HG02885 (cell line): ENCODE measurements at regions not wholly inside any gene's neighbourhood (a gene's known extent, or its start where the extent isn't known, plus 50 kb on each side); places are given as distances from the start of the nearest gene placed in this dataset.

ENCODE experiments used
- ATAC-seq: cut with Tn5 transposase; IDR thresholded peaks from one replicate; pipeline ENCODE4 v1.9.1; 2021; ENCODE audit warnings: mild to moderate bottlenecking; ENCODE audit not compliant: unreplicated experiment, poor library complexity

GRCh38 chr12:34289431-34290380 lies 267.4 kb downstream of the ALG10 start:
- ATAC-seq: no peak

GRCh38 chr12:34290381-34290995 lies 268.2 kb downstream of the ALG10 start:
- ATAC-seq: no peak

GRCh38 chr12:34291001-34291400 lies 268.7 kb downstream of the ALG10 start:
- ATAC-seq: no peak

GRCh38 chr12:34291426-34291901 lies 269.2 kb downstream of the ALG10 start:
- ATAC-seq: no peak

GRCh38 chr12:34292736-34293625 lies 270.7 kb downstream of the ALG10 start:
- no peak for ATAC-seq

GRCh38 chr12:34294137-34294536 lies 271.8 kb downstream of the ALG10 start:
- ATAC-seq: no peak

GRCh38 chr12:34294671-34295365 lies 272.5 kb downstream of the ALG10 start:
- ATAC-seq: no peak

GRCh38 chr12:34295366-34296142 lies 273.3 kb downstream of the ALG10 start:
- ATAC-seq: no peak

GRCh38 chr12:34296143-34297041 lies 274.1 kb downstream of the ALG10 start:
- no peak for ATAC-seq

- no peak for ATAC-seq
These were observed 275.0 kb downstream of the ALG10 start for GRCh38 chr12:34297126-34297789.

- no peak for ATAC-seq
These were observed 275.5 kb downstream of the ALG10 start for GRCh38 chr12:34297790-34298164.

GRCh38 chr12:34298176-34298970 lies 276.1 kb downstream of the ALG10 start:
- ATAC-seq: no peak

GRCh38 chr12:34298971-34299801 lies 276.9 kb downstream of the ALG10 start:
- no peak for ATAC-seq

- ATAC-seq: no peak
These were observed 277.5 kb downstream of the ALG10 start for GRCh38 chr12:34299802-34300193.

GRCh38 chr12:34300376-34301250 lies 278.3 kb downstream of the ALG10 start:
- no peak for ATAC-seq
